RPMI7951 (cell line): ENCODE measurements at regions not wholly inside any gene's neighbourhood (a gene's known extent, or its start where the extent isn't known, plus 50 kb on each side); places are given as distances from the start of the nearest gene placed in this dataset.

Source experiments
- DNase-seq: peaks from one replicate; pipeline ENCODE4 v3.0.0-alpha.2; 2012; ENCODE audit warnings: low read depth

DNA sequence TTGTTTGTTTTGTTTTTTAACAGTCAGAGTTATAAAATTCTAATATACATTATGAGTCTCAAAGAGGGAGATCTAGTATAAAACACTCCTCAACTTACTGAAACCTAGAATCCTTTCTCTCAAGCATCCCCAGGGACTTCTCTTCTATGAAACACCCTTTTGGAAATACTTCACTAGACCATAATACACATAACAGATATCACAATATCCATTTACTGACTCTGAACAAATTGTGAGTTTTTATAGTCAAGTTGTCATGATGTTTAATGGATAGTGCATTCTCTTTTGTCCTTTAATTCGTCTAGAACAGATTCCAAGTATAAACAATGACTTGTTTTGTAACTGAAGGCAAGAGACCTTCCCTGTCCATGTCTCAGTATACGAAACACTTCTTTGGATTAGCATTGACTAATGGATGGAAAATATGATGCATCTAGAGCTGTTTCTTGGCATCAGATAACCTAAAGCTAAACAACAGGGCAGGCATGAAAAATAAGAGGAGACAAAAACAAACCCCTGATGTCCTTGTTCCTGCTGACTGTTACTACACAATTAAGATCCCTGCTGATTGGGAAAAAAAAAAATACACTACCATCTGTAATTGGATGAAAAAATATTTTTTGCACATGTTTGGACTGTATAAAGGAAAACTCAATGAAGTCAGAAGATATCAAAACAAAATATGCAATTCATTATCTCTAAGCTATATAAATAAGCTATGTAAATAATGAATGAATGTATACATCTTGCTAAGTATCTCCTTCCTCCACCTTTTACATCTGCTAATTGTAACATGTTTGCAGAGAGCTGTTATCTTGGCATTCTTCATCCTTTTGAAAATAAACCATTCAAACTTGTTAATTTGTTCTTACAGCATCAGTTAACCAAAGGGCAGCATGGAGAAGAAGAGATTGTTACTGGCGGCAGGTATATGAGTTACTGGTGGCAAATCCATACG lies 214.2 kb downstream of the LACC1 start:
- DNase-seq, result peak; percentile 15

- DNase-seq, result no peak
These were observed 217.2 kb downstream of the LACC1 start for GRCh38 chr13:44096901-44097300.

GRCh38 chr13:44098559-44098958 lies 218.9 kb downstream of the LACC1 start:
- no peak for DNase-seq

GRCh38 chr13:44101347-44102083 lies 221.8 kb downstream of the LACC1 start:
- no peak for DNase-seq

GRCh38 chr13:44103429-44104196 lies 223.9 kb downstream of the LACC1 start:
- no peak for DNase-seq

GRCh38 chr13:44104197-44104490 lies 224.4 kb downstream of the LACC1 start:
- DNase-seq, result no peak

- no peak for DNase-seq
These were observed 225.3 kb downstream of the LACC1 start for GRCh38 chr13:44104969-44105368.

DNA sequence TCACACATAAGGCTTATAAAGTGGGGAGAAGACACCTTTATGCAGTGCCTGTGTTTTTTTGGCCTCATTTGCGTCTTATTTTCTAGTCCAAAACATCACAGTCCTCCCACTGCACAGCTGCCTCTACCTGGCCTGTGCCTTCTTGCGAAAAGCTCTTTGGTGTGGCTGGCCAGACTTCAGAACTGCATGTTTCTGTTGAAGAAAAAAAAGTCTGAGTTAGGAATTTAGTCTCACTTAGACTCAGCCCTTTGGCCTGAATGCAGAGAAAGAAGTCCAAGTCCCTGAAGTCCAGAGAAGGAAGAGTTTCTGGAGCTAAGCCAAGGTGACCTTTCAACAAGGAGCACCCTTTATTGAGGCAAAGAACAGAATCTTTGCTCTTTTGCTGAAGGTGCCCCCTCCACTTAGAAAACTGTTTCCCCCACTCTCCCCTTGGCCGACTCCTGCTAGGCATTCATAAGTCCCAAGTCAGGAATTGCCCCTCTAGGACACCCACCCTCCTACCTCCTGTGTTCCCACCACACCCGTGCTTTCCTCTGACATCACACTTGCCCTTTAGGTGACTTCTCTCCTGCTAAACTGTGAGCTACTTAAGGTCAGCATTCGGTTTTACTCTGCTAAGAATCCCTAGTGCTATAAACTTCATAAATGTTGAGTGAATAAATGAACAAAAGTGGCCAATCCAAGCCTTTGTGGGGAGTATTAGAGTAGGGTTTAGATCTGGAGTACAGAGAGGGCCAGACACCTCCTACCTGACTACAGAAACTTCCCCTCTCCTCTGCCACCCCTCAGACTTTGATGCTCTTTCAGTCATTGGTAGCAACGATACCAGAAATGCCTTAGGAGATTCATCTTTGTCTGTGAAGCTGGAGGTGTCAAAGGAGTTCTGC lies 226.8 kb downstream of the LACC1 start:
- DNase-seq, result no peak

GRCh38 chr13:44107357-44108121 lies 227.8 kb downstream of the LACC1 start:
- DNase-seq, result no peak

GRCh38 chr13:44108331-44108858 lies 228.7 kb downstream of the LACC1 start:
- no peak for DNase-seq

GRCh38 chr13:44110091-44110621 lies 230.5 kb downstream of the LACC1 start:
- DNase-seq, result no peak

DNA sequence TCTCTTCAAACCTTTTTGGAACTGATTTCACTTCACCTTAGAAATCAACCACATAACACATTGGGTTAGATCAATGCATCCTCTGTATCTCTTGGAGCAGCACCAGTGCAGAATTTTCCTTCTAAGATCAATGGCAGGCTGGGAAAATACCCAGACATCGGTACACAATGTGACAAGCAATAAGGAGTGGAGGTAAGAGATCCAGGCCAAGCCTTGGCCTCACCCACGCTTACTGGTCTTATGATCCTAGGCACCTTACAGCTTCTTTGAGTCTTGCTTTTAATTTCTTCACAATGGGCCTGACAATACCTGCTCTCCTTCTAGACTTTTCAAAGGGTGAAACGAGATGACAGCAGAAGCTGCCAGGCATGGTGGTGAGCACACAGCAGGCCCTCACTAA lies 232.0 kb downstream of the LACC1 start:
- DNase-seq, result no peak

- no peak for DNase-seq
These were observed 233.1 kb downstream of the LACC1 start for GRCh38 chr13:44112700-44113329.

DNA sequence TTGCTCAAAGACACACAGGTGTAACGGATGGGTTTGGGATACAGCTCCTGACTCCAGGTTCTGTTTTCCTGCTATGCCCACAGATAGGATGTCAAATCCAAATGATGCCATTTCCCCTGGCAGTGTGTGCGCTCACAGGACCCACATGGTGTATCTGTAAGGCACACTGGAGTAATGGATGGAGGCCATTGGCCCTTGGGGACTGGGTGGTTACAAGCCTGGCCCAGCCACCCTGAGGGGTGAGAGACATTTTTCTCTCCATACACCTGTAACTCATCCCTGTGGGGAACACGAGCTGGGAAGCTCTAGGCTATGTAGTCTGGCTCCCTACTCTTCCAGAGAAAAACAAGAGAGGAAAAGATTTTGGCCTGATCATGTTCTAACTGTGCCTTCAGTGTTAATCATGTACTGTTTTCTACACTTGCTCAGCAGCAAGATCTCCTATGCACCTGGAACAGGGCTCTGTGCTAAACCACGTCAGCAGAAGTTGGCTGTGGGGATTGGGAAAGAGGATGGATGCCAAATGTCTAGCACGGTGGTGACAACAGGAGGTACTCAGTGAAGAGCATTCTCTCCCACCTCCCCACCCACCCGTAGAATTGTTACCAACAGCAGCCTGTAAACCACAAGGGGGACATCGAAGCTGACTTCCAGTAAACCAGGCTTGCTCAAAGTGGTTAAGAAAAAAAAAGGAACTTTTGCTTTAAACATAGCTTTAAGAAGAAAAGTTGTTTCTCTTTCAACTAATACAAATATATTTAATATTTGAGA lies 237.0 kb downstream of the LACC1 start:
- DNase-seq, result peak; percentile 4

GRCh38 chr13:44117351-44117750 lies 237.6 kb downstream of the LACC1 start:
- DNase-seq, result peak; percentile 7

GRCh38 chr13:44117816-44118215 lies 238.1 kb downstream of the LACC1 start:
- no peak for DNase-seq

GRCh38 chr13:44118881-44119280 lies 239.2 kb downstream of the LACC1 start:
- DNase-seq, result no peak

DNA sequence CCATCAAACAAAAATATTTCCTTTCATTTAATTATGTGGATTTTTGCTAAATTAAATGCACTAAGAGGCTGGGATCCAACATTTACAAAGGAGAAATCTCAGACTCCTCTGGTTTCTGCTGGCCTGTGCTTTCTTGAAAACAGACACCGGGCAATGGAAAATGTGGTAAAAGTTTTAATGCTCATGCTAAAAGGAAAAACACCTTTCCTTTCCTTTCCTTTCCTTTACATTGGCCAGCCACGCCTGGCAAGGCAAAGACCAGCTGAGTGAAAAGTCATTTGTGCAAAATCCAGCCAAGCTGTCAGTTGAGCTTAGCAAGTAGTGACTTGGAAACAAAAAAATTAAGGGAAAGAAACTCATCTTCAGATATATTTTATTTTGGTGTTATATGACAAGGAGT lies 240.3 kb downstream of the LACC1 start:
- no peak for DNase-seq
